HG03432 (cell line): ENCODE measurements at regions not wholly inside any gene's neighbourhood (a gene's known extent, or its start where the extent isn't known, plus 50 kb on each side); places are given as distances from the start of the nearest gene placed in this dataset.

ENCODE experiments used
- ATAC-seq: cut with Tn5 transposase; IDR thresholded peaks from one replicate; pipeline ENCODE4 v1.9.1; 2021; ENCODE audit warnings: mild to moderate bottlenecking, moderate library complexity; ENCODE audit not compliant: unreplicated experiment

DNA sequence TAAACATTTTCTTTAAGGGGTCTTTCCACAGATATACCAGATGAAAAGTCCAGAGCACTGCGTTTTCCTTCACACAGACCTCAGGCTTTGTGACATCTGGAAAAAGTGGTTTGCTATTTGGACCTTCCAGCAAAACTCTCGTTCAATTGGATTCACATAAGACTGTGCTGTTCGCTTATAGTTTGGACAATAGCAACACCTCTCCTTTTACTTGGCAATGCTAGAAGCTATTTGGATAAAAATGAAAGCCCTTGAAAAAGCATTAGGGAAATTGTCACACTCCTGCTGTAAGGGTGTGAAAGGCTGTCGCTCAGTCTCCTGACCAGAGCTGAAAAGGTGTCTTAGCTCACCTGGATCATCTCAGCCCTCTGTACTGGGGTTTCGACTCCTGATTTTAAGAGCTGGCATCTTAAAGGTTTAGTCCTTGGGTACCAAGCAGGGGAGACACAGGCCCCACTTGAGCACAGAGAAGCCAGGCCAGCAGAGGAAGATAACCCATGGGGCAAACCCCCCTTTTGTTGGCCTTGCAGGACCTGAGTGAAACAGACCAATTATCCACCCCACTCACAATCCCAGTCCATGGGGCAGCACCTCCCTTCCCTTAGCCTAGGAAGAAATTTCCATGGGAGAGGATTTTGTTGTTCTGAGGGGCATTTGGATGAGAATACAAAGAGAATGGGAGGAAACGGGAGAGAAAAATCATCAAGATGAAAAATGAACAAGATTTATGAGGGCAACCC lies 257.6 kb downstream of the DLEU7 start:
- ATAC-seq: no peak

DNA sequence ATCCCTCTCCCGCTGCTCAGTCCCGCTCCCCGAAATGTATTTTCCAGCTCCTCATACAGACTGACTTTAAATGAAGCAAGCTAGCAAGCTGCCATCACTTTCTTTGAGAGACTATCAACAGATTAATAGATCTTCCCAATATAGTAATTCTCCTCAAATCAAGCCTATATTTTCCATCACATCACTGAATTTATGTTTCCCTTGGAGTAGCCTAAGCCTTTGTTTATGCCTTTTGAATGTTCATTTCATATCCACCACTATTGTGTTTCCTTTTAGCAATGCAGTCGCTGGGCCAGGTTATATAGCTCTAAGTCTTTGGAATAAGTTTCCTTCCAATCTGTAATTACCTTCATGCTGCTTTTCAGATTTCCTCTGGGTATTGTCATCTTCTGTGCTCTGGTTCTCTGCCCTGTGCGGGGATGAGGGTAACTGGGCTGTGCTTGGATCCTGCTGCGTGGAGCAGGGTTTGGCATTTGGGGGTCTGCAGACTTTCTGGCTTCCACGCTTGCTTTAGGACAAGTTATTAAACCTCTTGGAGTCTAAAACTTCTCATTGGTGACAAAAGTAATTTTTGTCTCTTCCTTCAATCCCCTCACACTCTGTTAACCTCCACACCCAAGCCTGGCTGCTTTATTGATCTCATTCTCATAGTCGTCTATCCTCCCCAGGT lies 256.9 kb downstream of the DLEU7 start:
- ATAC-seq: no peak

DNA sequence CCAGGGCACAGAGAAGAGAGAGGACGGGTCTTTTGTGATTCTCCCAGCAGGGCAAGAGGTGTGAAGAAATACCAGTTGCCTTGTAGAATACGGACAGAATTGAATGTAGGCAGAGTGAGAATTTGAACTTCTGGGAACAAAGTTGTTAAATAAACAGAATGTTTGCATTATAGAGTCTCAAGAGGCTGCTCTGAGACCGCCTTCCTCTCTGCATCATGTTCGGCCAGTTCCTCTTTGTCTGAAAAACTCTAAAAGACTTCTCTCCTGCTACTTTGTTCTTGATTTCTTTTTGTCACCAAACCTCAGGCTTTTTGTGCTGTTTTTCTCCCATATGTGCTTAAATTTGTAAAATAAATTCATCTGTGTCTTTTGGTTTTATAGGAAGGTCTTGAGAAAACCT lies 256.4 kb downstream of the DLEU7 start:
- ATAC-seq: no peak

DNA sequence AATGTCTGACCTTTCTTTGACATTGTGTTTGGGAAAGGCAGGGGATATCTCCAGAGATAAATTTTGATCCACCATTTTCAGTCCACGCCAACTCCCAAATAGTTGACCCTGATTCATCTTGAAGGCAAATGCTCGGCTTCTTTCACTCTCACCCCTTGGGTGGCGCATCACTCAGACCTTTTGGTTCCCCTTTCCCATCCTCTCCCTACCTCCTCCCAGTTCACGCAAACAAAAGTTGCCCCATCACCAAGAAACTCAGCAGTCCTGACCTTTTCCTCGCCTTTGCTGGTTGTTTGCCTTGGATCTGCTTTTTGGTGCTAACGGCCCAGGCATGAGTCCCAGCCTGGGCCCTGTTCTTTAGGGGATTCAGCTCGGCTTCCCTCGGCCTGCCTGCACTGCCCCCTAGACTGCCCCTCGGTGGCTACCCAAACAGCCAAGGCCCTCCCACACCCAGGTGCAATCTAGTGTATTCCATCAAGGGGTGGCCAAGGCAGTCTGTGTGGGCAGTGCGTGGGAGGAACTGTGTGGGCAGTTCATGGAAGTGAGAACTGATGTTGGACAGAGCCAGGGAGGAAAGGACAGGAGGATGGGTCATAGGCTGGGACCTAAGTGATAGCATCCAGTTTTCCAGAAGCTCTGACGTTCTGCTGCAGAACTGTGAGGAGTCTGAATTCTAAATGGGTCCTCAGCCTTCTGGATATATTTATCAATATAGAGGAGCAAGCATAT lies 255.7 kb downstream of the DLEU7 start:
- no peak for ATAC-seq

DNA sequence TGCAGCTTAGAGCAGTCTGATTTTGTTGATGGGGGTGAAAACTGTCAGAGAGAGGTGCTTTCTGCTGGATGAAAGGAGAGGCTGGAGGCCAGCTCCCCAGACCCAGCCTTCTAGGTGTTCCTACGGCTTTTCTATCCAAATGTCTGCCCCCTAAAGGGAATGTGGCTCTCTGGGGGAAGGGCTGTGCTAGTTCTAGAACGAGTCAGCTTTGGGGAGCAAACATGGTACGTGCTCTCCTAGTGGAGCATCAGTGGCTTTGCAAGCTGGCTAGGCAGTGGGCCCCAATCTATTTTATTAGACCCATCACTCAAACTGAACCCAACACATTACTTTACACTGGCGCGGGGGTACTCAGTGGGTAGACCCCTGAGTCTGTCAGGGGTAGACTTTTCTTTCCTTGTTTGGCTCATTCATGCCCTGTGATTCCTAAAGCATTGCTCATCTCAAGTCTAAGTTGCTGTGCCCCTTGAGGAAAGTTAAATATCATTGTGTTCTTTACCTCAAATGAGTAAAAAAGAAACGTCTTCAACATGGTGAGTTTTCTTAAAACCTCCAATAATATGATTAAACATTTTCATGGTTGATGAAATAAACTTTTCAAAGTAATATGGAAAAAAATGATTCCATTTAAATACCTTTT lies 254.9 kb downstream of the DLEU7 start:
- ATAC-seq: no peak

DNA sequence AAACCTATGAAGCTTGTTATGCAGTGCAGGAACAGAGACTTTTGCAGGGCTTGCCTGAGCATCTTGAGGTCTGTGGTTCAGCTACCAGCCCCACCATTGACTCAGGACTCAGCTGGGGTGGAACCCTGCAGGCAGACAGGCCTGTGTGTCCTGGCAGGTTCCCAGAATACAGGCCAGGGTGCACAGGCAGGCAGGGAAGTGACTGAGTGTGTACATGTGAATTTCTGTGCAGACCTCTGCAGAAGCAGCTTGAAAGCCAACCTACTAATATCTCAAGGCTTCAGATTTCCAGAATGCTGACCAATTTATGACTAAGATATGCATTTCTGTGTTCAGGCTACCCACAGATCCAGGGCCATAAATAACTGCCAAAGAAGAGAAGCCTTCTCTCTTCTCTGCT lies 254.4 kb downstream of the DLEU7 start:
- ATAC-seq: no peak

DNA sequence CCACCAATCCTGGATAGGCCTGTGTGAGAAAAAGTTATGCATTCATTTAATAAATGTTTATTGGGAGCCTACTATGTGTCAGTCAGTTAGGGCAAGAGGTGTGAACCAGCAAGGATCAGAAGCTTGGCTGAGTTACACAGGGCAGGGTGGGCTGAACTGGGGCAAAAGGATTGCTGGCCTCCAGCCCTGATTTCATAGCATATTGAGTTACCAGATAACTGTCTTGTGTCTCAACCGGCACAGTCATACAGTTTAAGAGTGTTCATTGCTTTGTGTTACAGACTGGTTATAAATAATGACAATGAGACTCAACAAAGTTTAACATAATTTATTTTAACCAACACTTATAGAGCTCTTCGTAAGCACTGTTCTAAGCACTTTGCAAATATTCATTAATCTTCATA lies 253.8 kb downstream of the DLEU7 start:
- no peak for ATAC-seq

DNA sequence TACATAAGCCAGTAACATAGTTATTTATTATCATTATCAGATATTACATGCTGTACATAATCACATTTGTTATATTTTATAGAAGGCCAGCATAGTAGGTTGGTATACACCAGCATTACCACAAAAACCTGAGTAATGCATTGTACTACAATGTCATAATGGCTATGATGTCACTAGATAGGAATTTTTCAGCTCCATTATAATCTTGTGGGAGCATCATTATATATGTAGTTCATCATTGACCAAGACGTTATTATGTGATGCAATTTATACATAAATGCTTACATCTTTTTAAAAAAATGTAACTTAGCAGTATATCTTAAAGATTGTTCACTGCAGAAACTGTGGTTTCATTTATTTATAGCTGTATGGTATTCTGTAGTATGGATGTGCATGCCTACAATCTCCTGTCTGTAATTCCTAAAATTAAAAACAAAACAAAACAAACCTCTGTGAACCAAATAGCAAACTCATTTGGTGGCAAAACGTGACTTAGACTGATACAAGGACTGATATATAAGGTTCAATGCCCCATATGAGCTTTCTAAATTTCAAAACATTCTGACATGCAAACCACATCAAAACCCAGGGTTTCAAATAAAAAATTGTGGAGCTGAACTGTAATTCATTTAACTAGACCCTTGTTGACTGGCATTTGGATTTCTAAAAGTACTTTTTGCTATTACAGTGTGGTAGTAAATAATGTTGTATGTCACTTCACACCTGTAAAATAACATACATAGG lies 250.9 kb downstream of the DLEU7 start:
- ATAC-seq: no peak

DNA sequence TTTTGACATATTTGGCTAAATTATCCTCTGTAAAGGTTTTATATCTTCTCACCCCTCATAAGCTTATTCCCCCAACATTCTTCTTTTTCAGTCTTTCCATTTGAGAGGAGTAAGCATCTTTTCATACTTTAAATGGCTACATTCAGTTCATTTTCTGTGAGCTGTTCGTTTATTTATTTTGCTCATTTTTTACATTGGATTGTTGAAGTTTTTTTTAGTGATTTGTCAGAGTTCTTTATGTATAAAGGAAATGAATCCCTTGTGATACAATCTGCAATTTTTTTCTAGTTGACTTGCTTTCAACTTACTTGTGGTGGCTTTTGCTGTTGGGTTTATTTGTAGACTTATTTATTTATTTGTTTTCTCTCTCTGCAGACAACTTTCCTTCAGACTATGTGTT lies 250.3 kb downstream of the DLEU7 start:
- no peak for ATAC-seq

DNA sequence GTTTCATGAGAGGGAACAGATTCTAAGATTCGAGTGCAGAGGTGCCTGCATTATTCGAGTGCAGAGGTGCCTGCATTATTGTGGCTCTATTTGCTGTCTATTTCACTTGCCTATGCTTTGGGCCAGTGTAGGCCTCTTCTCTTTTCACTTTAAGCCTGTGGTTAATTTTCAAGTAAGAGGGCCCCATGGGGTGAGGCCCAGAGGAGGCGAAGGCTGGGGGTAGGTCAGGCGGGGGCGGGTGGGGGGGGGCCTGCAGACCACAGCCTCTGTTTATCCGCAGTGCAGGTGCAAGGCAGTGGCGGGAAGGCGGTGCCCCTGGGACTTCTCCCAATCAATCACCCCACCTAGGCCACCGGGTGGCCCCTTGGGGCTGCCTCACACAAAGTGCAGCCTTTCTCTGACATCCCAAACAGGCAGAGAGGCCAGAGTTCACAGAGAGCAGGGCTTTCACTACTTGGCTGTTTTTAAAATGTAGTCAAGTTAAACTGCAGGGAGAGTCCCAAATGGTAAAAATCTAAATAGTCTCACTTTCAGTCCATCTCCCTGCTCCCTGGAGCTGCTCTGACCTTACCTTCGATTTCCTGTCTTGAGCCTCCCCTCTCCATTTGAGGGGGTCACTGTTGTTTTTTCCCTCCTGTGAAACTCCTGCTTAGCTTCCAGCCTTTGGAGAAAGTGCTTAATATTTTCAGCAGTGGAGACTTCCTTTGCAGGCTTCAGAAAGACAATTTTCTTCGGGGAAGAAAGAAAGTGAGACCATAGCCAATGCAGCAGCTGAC lies 249.0 kb downstream of the DLEU7 start:
- ATAC-seq: peak; percentile 92

DNA sequence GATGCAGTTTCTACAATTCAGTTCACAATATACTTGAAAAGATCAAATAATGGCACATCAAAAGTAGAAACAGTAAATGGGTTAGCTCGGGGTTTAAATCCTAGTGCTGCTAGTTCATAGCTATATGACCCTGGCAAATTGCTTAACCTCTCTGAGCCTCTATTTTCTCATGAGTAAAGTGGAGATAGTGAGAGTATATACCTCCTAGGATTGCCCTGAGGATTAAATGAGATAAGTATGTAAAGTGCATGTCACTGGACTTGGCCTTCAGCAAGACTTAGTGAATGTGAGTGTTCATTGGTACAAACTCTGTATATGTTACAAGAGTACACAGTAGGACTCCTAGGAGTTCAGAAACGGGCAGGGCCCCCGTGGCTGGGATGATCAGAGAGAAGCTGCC lies 248.3 kb downstream of the DLEU7 start:
- no peak for ATAC-seq

DNA sequence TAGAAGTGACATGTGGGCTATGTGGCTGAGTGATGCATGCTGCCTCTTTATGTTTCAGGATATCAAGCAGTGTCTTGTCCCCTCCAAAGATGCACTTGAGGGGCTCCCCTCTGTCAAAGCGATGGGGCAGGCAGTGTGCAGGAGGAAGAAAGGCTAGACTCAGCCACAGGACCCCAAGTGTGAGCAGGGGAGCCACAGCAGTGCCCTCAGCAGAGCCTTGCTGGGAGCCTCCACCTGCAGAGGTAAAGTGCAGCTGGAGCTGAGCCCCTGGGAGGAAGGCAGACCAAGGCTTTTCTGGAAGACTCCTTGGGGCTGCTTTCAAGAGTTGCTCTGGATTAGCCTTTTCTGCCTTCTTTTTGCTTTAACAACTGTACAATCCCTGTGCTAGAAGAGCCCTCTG lies 247.3 kb downstream of the DLEU7 start:
- no peak for ATAC-seq

DNA sequence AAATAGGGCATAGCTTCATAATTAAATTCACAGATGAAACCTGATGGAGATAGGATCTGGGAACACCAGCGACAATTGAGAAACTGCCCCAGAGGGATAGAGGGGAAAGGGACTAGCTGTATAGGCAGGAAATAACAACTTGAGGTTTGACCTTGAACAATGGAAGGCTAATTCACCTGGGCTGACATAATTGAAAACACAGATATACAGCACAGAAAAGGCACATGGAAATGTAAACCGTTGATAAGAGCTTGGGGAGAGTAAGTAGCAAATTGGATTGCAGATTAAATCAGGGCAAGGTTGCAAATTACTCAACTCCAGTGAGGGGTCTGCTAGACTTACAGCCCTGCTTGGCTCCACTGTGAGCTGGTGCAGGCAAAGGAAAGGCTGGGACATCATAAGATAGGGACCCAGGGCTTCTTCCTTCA lies 246.7 kb downstream of the DLEU7 start:
- no peak for ATAC-seq

DNA sequence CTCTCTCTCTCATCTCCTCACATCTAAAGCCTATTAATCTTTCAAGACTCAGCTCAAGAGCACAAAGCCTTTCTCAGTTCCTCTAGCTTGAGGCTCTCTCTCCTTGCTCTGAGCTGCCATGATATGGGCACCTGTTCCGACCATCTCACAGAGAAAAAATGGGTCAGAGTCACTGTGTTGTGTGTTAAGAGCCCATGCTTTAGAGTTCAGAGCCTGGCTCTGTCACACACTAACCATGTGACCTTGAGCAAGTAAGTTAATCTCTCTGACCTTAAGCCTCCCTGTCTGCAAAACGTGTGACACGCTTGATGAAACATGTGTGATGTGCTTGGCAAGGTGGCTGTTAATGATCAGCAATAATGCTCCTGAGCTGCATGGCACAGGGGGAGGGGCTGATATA lies 245.2 kb downstream of the DLEU7 start:
- peak; percentile 29 for ATAC-seq

DNA sequence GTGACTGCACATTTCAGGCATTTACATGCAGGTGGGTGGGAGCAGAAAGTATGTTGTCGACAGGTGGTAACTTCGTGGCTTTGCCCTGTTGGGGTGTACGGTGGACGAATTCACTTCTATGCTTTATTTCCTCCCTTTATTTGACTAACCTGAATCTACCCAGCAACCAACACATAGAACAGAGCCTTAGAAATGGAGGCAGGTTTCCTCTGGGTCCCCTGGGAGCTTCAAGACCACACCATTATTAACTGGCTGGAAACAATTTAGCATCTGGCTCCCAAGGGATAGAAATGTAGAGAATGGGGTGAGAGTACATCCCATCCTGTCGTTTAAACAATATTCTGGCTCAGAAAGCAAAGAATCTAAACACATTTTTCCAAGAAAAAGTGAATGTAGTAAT lies 244.4 kb downstream of the DLEU7 start:
- ATAC-seq: no peak

DNA sequence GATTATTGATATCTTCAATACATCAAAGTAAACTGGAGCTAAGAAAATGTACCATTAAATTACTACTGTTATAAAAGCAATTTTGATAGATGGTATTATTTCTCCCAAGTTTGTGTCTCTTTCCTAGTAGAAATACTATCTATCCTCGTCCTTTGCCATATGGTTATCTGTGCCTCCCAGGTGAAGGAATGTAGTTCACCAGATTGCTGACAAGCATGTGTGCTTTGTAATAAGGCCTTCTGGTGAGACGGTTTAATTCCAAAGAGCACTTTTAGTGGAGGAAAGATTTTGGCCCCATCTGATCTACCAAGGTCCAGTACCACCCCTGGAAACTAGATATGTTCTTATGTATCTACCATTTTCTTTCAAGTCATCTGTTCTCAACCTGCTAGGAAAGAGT lies 243.6 kb downstream of the DLEU7 start:
- no peak for ATAC-seq

DNA sequence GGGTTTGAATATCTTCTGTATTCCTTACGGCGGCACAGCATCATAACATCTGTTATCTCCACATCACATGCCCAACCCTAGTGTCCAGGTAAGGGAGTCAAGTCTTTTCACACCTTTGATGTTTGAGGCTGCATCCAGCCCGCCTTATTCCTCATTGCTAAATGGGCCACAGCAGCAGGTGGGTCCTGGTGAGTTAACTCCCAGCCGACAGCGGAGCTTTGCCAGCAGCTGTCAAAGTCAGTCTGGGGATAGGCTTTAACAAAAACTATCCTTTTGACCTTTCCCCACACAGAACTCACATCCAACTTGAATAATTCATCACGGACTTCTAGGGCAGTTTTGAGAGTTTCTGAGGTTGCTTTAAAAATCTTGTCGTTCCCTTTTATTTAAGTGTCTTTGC lies 235.1 kb downstream of the DLEU7 start:
- ATAC-seq: no peak

DNA sequence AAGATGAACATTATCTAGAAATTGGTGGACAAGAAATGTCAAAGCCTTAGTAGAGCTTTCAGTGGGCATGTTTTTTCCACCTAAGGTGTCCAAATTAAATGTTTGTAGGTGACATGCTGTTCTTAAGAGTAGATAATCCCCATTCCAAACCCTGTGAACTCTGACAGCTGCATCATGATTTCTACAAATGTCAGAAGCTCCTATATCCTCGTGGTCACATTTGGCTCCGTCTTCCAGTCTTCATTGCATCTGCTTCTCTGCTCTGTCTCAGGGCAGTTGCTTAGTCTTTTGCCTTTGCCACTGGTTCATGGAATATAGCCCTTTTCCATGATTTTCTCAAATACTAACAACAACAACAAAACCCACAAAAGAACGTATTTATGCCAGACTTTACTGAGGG lies 234.5 kb downstream of the DLEU7 start:
- no peak for ATAC-seq

DNA sequence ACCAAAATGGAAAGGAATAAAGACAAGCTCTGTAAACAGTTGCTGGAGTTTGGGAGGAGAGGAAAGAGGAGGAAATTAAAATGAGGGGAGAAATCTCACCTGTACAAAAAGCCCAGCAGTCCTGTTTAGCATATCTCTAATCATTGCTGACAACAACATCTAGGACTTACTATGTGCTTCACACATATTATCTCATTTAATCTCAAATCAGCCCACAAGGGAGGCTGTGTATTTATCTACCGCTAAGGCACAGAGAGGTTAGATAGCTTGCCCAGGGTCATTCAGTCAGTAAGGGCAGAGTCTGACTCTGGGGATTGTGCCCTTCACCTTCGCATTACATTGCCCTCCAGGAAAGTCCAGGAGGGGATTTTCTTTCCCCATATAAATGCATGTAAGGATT lies 233.3 kb downstream of the DLEU7 start:
- ATAC-seq: no peak

DNA sequence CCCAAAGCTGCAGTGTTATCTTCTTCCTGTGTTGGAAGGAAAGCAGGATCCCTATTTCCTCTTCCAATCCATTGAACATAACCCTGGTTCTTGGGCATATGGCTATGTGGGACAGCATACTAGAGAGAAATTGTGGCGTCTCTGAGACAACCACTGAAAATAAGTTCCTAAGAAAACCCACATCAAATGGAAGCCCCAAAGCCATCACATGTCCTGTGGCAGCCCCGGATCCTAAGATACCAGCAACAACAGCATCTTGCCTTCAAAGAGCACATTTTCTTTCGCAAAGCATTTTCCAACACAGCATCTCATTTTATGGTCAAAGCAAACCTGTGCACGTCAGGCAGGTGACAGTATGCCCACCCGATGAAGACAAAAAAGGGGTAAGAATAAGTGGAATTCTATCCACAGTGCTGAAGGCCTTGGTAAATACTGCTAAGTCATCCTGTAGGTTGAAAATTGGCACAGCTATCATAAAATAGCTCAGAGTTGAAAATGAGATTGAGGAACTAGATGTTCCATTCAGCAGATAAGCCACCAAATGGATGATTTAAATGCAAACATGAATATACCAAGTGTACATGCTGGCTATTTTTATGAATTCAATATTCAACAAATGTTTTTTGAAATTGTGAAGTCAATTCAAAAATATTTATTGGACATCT lies 232.2 kb downstream of the DLEU7 start:
- ATAC-seq: no peak
